ENCODE measurements at regions not wholly inside any gene's neighbourhood (a gene's known extent, or its start where the extent isn't known, plus 50 kb on each side); places are given as distances from the start of the nearest gene placed in this dataset.
"Not testable (repeated sequence)": the region's sequence is repeated elsewhere in the genome, so short reads cannot be mapped to it uniquely, and the experiment has no call there.

DNA sequence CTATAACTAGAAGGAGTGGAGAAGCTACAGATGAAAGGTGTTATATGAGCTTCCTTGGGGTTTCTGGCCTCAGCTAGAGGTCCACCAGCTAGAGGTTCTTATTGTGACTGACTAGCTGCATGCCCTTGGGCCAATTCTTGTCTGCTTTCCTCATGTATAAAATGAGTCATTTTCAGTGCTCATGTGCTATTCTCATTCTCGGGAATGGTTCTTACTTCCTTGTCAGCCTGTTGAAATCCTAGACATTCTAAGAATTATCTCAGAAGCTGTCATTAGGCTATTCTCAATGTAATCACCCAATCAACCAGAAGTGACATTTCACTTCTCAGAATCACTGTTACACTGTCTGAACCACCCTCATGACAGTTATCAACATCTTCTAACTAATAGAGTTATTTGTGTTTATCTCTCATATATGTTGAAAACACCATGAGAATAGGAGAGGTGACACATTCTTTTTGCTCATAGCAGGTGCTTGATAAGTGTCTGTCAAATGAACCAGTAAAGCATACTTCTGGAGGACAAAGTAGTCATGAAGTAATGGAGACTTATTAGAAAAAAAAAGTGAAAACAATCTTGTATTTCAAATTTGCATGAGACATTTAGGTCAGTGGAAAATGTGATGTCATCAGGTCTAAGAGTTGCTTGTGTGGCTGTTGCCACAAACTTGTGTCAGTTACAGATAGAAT lies 122.8 kb upstream of the IVNS1ABP start:
- DNase-seq (ENCODE audit: low spot score) (peak; percentile 69), FAIRE-seq (peak; percentile 63)

- DNase-seq (ENCODE audit: low spot score), result peak; percentile 26
- FAIRE-seq, result peak; percentile 57
Measured at GRCh38 chr1:185438936-185439335, 121.9 kb upstream of the IVNS1ABP start.

DNA sequence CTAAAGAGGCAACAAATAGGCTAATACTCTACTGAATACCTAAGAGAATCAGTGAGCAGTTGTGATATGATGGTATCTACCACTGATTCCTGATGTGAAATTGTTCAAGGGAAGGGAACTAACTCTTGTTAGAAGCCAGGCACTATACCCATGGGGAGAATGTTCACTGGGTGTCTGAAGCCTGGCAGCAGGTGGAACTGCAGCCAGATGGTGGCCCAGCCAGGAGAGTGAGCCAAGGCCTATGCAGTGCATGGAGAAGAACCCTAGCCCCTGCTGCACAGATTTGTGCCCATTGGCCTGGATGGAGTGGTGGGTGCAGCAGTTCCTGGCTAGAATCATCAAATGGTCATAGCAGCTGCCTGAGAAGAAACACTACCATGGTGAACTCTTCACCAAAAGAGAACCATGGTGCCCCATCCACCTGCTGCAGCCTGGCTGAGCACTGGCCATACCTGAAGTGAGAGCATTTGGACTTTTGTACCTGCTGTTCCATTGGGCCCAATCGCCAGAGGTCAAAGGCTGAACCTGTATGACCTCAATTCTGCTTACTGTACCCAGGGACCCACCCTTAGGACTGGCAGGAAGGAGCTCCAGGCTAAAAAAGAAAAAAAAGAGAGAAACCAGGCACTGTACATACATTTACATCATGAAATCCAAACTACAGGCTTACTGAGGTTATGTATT lies 118.8 kb upstream of the IVNS1ABP start:
- FAIRE-seq (no peak), DNase-seq (ENCODE audit: low spot score) (no peak)

DNA sequence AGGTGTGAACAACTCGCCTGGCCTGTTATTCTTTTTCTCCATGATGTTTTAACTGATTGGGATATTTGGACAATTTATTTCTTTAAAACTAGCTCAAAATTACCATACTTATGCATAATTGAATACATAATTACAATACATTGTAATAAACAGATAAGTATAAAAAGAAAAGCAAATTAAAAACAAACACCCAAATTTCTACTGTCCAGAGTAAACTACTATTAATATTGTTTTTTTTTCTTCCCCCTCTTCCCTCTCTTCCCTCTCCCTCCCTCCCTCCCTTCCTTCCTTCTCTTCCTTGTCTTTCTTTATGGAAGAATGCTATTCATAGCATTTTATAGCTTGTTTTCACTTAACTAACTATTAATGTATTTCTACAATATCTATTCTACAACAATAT lies 117.7 kb upstream of the IVNS1ABP start:
- FAIRE-seq, result no peak
- no peak for DNase-seq (ENCODE audit: low spot score)

DNA sequence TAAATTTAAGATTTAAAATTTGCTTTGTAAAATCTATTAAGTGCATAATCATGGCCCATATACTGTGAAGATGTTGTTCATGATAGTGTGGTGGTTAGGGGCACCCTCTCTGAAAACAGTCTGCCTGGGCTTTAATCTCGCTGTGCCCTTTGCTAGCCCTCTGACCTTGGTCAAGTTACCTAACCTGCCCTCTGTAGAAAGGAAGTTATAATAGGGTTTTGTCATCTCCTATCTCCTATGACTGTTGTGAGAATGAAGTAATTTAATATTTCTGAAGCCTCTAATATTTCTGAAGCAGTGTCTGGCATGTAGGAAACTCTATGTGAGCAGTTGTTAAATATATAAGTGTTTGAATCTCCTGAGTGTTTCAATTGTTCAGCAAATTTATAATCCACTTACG lies 116.6 kb upstream of the IVNS1ABP start:
- FAIRE-seq (no peak), DNase-seq (ENCODE audit: low spot score) (no peak)

- no peak for DNase-seq (ENCODE audit: low spot score)
- no peak for FAIRE-seq
Measured at GRCh38 chr1:185432948-185433347, 115.9 kb upstream of the IVNS1ABP start.

- FAIRE-seq (no peak), DNase-seq (ENCODE audit: low spot score) (no peak)
Measured at GRCh38 chr1:185431612-185432011, 114.6 kb upstream of the IVNS1ABP start.

- not testable (repeated sequence) for FAIRE-seq; DNase-seq (ENCODE audit: low spot score)
Measured at GRCh38 chr1:185429668-185430067, 112.6 kb upstream of the IVNS1ABP start.

DNA sequence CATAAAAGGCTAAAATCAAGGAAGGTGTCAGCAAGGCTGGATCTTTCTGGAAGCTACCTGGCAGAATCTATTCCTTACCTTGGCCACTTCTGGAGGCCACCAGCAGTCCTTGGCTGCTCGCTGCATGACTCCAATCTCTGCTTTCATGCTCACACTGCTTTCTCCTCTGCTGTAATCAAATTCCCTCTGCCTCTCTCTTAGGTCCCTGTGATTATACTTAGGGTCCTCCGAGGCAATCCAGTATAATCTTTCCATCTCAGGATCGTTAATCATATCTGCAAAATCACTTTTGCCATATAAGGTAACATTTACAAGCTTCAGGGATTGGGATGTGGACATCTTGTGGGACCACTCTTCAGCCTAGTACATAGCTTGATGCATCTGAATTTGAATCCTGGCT lies 110.7 kb upstream of the IVNS1ABP start:
- DNase-seq (ENCODE audit: low spot score) (no peak), FAIRE-seq (no peak)

GRCh38 chr1:185427264-185427663 lies 110.2 kb upstream of the IVNS1ABP start:
- FAIRE-seq (no peak), DNase-seq (ENCODE audit: low spot score) (no peak)

- FAIRE-seq (no peak), DNase-seq (ENCODE audit: low spot score) (no peak)
Measured at GRCh38 chr1:185426848-185427247, 109.8 kb upstream of the IVNS1ABP start.

GRCh38 chr1:185425163-185425562 lies 108.1 kb upstream of the IVNS1ABP start:
- FAIRE-seq (no peak), DNase-seq (ENCODE audit: low spot score) (no peak)

- FAIRE-seq (no peak), DNase-seq (ENCODE audit: low spot score) (no peak)
Measured at GRCh38 chr1:185421485-185422107, 104.6 kb upstream of the IVNS1ABP start.

GRCh38 chr1:185420588-185421081 lies 103.6 kb upstream of the IVNS1ABP start:
- FAIRE-seq, result no peak
- no peak for DNase-seq (ENCODE audit: low spot score)

GRCh38 chr1:185419718-185420117 lies 102.7 kb upstream of the IVNS1ABP start:
- DNase-seq (ENCODE audit: low spot score), result no peak
- peak; percentile 16 for FAIRE-seq

GRCh38 chr1:185418472-185418871 lies 101.4 kb upstream of the IVNS1ABP start:
- no peak for FAIRE-seq

DNA sequence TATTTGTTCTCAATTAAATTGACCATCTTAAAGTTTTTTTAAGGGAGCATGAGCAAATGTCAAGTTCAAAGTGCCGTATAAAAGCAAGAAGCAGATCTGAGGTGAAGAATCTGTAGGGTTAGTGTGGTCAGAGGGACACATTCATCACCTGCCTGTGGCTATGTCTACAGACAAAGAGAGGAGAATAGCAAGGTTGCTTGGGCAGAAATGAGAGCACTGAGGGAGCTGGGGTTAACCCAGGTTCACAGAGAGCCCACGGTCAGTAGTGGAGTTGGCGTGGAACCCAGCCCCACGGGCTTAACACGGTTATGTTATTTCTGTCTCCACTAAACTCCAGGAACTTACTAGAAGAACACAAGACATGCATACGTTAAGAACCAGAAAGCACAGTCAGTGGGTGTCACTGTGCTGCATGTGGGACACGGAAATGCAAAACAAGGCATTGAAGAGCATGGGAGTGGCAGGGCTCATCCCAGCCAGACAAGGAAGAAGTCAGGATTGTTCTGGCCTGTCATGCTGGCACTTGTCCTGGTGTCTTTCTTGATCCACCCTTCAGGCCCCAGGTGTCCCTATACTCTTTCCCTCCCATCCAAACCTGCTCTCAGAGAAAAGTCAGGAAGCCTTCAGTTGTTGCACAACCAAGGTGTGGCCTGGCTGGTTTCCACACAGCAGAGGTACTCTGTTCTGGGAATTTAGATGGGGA lies 95.5 kb upstream of the IVNS1ABP start:
- DNase-seq (ENCODE audit: low spot score) (no peak), FAIRE-seq (no peak)

More at GRCh38 chr1:185418472-185418871, 101.4 kb upstream of the IVNS1ABP start:
- no peak for DNase-seq (ENCODE audit: low spot score)

DNA sequence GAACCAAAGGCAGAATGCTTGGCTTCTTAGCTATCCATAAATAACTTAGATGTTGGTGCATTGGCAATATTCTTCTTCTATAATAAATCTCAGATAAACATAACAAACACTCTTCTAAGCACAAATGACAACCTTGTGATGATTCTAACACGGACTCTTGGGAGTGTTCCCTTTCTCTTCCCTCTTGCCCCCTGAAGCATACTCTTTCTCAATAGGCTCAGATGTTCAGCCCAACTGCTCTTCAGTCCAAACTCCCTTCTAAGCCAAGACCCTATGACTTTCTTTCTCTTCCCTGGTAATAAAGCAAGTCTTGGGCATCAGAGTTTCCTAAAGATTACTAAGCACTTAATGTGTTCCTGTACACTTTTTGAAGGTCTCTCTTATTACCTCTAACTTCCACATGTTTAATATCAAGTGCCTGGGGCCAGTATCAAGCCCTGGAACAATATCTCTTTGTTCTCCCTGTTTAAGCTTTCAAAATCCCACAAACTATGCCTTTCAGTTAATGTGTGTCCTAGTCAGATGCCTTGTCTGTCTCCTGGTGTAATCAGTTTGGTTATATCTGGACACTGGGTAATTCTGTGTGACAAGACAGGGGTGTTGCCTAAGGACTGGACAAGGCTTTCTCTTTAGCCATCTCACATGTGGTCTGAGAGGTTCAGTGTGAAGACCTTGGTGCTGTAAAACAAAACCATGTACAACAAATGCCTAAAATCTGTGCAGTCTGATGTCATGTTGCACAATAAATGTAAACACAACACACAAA lies 92.9 kb upstream of the IVNS1ABP start:
- DNase-seq (ENCODE audit: low spot score) (no peak), FAIRE-seq (no peak)

GRCh38 chr1:185409345-185409744 lies 92.3 kb upstream of the IVNS1ABP start:
- no peak for FAIRE-seq
- DNase-seq (ENCODE audit: low spot score), result no peak

DNA sequence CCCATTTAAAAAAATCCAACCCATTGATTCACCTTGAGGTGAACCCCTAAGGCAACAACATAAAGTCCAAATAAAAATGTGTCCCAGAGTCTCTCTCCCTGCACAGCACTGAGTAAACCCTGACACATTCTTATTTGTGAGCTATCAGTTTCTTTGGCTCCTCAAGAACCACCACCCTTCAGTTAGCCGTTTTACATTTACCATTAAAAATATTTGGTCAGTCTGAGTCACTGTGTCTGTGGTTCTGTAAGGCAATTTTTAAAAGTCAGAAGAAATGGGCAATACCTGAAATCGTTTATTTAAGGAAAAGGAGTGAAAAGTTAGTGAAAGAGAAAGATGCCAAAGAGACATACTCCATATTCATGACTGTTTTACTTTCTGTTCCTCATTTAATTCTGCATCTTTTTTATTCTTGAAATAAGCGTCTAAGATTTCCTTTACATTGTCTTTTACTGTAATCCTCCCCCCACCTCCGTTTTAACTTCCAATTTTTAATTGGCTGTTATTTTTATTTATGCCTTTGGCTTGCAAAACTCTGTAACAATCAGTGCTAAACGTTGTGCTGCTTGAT lies 91.7 kb upstream of the IVNS1ABP start:
- peak; percentile 24 for DNase-seq (ENCODE audit: low spot score)
- FAIRE-seq, result peak; percentile 65

GRCh38 chr1:185406691-185407009 lies 89.6 kb upstream of the IVNS1ABP start:
- FAIRE-seq, result no peak
- DNase-seq (ENCODE audit: low spot score), result no peak
